GM12878 (cell line): ENCODE measurements at regions not wholly inside any gene's neighbourhood (a gene's known extent, or its start where the extent isn't known, plus 50 kb on each side); places are given as distances from the start of the nearest gene placed in this dataset.

ENCODE experiments used
- CREB1 ChIP-seq: IDR thresholded peaks from 2 replicates; pipeline ENCODE4 v1.6.1; 2012; ENCODE audit warnings: low read depth, mild to moderate bottlenecking, inconsistent platforms
- EZH2 ChIP-seq: IDR thresholded peaks from 2 replicates; pipeline ENCODE4 v1.6.1; 2012; ENCODE audit warnings: low read depth, mild to moderate bottlenecking, control low read depth, inconsistent platforms, low read length, borderline replicate concordance; ENCODE audit not compliant: control insufficient read depth
- GABPA ChIP-seq: IDR thresholded peaks from 2 replicates; pipeline ENCODE4 v1.6.1; 2014; ENCODE audit warnings: antibody characterized with exemption, low read depth, mild to moderate bottlenecking, inconsistent platforms
- HCFC1 ChIP-seq: fragments of 150-350 bp; IDR thresholded peaks from 2 replicates; pipeline ENCODE4 v1.6.1; 2014; ENCODE audit warnings: low read length
- POLR2A ChIP-seq: IDR thresholded peaks from 2 replicates; pipeline ENCODE4 v1.6.1; 2011; ENCODE audit warnings: low read depth, mild to moderate bottlenecking, low read length
- SIX5 ChIP-seq: IDR thresholded peaks from 2 replicates; pipeline ENCODE4 v1.6.1; 2011; ENCODE audit warnings: mild to moderate bottlenecking, low read depth, low read length, moderate library complexity; ENCODE audit not compliant: severe bottlenecking
- SMARCA5 ChIP-seq: fragments of 450-650 bp; IDR thresholded peaks from 2 replicates; pipeline ENCODE4 v1.6.1; 2017; ENCODE audit warnings: mild to moderate bottlenecking
- STAT1 ChIP-seq: fragments of 450-650 bp; conservative IDR thresholded peaks from 2 replicates; pipeline ENCODE4 v1.6.1; 2014; ENCODE audit warnings: antibody characterized with exemption, mild to moderate bottlenecking
- ZBED1 ChIP-seq: IDR thresholded peaks from 2 replicates; pipeline ENCODE4 v1.6.1; 2016; ENCODE audit warnings: borderline replicate concordance
- TF ChIP-seq, protein P1 (sequence below), 3 experiments: IDR thresholded peaks in 2 of 3; conservative IDR thresholded peaks in 1 of 3; 2 replicates each; pipeline ENCODE4 v1.5.1; 2011; ENCODE audit warnings: low read depth in 3 of 3, low read length in 3 of 3, mild to moderate bottlenecking in 3 of 3, control low read depth in 2 of 3, moderate library complexity in 2 of 3, inconsistent platforms in 1 of 3, mixed read lengths in 1 of 3; ENCODE audit not compliant: control insufficient read depth in 2 of 3, insufficient read depth in 1 of 3; ENCODE audit errors: extremely low read depth in 1 of 3
- TF ChIP-seq, protein P2 (sequence below): fragments of 450-650 bp; IDR thresholded peaks from 2 replicates; pipeline ENCODE4 v1.6.1; 2018; ENCODE audit warnings: borderline replicate concordance, mild to moderate bottlenecking; ENCODE audit not compliant: partially characterized antibody
- TF ChIP-seq, protein P3 (sequence below): fragments of 450-650 bp; formaldehyde crosslinking; IDR thresholded peaks from 2 replicates; pipeline ENCODE4 v1.4.0; 2020; ENCODE audit warnings: mild to moderate bottlenecking, moderate library complexity
- TF ChIP-seq, protein P4 (sequence below): IDR thresholded peaks from 2 replicates; pipeline ENCODE4 v1.6.1; 2012; ENCODE audit warnings: mild to moderate bottlenecking, low read depth, low read length

DNA sequence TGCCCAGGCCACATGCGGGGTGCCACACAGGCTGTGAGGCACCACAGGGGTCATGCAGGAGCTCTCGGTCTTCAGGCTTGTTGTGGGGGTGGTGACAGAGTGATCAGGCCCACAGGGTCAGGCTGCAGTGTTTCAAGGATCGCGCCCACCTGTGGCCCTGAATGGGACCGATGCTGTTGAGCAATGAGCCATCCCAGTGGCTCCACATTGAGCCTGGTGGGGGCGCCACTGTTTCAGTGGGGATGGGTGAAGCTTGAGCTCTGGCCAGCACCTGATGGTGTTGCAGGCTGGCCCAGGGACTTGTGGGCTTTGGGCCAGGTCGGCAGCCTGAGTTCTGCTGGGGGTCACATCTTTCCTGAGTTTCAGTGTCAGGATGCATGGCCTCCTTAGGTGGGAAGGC, 230.1 kb downstream of the UBE3A start:
- TF ChIP-seq, protein P1, sequence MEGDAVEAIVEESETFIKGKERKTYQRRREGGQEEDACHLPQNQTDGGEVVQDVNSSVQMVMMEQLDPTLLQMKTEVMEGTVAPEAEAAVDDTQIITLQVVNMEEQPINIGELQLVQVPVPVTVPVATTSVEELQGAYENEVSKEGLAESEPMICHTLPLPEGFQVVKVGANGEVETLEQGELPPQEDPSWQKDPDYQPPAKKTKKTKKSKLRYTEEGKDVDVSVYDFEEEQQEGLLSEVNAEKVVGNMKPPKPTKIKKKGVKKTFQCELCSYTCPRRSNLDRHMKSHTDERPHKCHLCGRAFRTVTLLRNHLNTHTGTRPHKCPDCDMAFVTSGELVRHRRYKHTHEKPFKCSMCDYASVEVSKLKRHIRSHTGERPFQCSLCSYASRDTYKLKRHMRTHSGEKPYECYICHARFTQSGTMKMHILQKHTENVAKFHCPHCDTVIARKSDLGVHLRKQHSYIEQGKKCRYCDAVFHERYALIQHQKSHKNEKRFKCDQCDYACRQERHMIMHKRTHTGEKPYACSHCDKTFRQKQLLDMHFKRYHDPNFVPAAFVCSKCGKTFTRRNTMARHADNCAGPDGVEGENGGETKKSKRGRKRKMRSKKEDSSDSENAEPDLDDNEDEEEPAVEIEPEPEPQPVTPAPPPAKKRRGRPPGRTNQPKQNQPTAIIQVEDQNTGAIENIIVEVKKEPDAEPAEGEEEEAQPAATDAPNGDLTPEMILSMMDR (IDR thresholded peaks at IDR 0.05 in 2 of 3, conservative IDR thresholded peaks at IDR 0.05 in 1 of 3; ENCODE audit: control insufficient read depth in 2 of 3, extremely low read depth in 1 of 3, insufficient read depth in 1 of 3, low read depth in 3 of 3, low read length in 3 of 3) = no peak
- TF ChIP-seq, protein P2, sequence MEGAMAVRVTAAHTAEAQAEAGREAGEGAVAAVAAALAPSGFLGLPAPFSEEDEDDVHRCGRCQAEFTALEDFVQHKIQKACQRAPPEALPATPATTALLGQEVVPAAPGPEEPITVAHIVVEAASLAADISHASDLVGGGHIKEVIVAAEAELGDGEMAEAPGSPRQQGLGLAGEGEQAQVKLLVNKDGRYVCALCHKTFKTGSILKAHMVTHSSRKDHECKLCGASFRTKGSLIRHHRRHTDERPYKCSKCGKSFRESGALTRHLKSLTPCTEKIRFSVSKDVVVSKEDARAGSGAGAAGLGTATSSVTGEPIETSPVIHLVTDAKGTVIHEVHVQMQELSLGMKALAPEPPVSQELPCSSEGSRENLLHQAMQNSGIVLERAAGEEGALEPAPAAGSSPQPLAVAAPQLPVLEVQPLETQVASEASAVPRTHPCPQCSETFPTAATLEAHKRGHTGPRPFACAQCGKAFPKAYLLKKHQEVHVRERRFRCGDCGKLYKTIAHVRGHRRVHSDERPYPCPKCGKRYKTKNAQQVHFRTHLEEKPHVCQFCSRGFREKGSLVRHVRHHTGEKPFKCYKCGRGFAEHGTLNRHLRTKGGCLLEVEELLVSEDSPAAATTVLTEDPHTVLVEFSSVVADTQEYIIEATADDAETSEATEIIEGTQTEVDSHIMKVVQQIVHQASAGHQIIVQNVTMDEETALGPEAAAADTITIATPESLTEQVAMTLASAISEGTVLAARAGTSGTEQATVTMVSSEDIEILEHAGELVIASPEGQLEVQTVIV = no peak
- TF ChIP-seq SMARCA5 (no peak), POLR2A (no peak), HCFC1 (no peak), CREB1 (no peak), STAT1 (no peak), GABPA (no peak), SIX5 (no peak), ZBED1 (no peak), EZH2 (no peak)
- TF ChIP-seq, protein P3, sequence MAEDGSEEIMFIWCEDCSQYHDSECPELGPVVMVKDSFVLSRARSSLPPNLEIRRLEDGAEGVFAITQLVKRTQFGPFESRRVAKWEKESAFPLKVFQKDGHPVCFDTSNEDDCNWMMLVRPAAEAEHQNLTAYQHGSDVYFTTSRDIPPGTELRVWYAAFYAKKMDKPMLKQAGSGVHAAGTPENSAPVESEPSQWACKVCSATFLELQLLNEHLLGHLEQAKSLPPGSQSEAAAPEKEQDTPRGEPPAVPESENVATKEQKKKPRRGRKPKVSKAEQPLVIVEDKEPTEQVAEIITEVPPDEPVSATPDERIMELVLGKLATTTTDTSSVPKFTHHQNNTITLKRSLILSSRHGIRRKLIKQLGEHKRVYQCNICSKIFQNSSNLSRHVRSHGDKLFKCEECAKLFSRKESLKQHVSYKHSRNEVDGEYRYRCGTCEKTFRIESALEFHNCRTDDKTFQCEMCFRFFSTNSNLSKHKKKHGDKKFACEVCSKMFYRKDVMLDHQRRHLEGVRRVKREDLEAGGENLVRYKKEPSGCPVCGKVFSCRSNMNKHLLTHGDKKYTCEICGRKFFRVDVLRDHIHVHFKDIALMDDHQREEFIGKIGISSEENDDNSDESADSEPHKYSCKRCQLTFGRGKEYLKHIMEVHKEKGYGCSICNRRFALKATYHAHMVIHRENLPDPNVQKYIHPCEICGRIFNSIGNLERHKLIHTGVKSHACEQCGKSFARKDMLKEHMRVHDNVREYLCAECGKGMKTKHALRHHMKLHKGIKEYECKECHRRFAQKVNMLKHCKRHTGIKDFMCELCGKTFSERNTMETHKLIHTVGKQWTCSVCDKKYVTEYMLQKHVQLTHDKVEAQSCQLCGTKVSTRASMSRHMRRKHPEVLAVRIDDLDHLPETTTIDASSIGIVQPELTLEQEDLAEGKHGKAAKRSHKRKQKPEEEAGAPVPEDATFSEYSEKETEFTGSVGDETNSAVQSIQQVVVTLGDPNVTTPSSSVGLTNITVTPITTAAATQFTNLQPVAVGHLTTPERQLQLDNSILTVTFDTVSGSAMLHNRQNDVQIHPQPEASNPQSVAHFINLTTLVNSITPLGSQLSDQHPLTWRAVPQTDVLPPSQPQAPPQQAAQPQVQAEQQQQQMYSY = no peak
- TF ChIP-seq, protein P4, sequence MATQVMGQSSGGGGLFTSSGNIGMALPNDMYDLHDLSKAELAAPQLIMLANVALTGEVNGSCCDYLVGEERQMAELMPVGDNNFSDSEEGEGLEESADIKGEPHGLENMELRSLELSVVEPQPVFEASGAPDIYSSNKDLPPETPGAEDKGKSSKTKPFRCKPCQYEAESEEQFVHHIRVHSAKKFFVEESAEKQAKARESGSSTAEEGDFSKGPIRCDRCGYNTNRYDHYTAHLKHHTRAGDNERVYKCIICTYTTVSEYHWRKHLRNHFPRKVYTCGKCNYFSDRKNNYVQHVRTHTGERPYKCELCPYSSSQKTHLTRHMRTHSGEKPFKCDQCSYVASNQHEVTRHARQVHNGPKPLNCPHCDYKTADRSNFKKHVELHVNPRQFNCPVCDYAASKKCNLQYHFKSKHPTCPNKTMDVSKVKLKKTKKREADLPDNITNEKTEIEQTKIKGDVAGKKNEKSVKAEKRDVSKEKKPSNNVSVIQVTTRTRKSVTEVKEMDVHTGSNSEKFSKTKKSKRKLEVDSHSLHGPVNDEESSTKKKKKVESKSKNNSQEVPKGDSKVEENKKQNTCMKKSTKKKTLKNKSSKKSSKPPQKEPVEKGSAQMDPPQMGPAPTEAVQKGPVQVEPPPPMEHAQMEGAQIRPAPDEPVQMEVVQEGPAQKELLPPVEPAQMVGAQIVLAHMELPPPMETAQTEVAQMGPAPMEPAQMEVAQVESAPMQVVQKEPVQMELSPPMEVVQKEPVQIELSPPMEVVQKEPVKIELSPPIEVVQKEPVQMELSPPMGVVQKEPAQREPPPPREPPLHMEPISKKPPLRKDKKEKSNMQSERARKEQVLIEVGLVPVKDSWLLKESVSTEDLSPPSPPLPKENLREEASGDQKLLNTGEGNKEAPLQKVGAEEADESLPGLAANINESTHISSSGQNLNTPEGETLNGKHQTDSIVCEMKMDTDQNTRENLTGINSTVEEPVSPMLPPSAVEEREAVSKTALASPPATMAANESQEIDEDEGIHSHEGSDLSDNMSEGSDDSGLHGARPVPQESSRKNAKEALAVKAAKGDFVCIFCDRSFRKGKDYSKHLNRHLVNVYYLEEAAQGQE = no peak
